NCI-H2171 treated with DMSO at 0.1 percent for 48 hours (cell line): ENCODE measurements at regions not wholly inside any gene's neighbourhood (a gene's known extent, or its start where the extent isn't known, plus 50 kb on each side); places are given as distances from the start of the nearest gene placed in this dataset.

Experiments
- DNase-seq: peaks from one replicate; lab custom pipeline; 2025; lab: John Stamatoyannopoulos, UW

DNA sequence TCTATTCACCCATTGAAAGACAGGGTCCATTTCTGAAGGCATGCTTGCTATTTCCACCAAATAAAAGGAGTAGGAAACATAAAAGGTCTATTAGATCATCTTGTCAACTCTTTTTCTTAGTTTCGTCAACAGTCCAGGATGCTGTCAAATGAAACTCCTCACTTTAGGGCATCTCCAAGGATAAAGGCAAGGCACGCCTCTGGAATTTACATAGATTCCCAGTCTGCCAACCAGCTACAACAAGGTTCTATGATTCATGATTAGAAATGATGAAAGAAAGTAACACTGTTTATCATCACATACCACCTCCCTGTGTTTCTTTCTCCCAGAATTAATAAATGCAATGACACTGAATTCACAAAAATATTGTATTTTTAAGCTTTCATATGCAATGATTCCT, 636.3 kb downstream of the LTN1 start:
- DNase-seq = no peak

DNA sequence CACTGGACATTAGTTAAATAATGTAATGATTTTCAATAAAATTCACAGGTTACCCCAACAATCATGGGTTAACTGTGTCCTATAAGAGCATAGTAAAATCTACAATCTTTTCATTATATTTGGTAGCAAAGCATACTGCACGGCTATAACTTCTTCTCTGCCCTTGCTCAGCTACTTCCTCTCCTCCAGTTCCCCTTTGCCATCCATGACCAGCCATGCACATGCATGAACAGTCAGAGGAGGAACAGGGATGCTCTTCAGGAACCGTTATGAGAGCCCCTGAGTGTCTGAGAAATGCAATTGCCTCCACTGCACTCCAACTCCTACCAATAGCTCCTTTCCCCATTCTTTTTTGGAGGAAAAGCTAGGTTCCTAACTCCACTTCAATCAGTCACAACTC, 646.7 kb downstream of the LTN1 start:
- no peak for DNase-seq

DNA sequence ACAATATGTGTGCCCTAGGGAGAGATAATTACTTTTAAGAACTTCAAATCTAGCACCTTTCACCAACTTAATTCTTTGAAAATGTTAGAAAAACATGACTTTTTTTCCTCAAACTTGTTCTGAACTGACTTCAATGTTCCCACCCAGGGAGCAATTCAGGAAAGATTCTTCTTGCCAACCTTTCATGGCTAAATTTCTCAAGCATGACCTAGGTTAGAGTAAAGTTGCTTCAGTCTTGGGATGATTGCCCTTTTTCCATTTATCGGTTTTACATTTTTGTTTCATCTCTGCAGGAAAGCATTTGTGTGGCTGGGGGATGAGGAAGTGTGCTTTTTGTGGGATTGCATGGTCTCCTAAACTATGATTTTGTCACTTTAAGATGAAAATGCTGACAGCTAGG, 647.7 kb downstream of the LTN1 start:
- no peak for DNase-seq

DNA sequence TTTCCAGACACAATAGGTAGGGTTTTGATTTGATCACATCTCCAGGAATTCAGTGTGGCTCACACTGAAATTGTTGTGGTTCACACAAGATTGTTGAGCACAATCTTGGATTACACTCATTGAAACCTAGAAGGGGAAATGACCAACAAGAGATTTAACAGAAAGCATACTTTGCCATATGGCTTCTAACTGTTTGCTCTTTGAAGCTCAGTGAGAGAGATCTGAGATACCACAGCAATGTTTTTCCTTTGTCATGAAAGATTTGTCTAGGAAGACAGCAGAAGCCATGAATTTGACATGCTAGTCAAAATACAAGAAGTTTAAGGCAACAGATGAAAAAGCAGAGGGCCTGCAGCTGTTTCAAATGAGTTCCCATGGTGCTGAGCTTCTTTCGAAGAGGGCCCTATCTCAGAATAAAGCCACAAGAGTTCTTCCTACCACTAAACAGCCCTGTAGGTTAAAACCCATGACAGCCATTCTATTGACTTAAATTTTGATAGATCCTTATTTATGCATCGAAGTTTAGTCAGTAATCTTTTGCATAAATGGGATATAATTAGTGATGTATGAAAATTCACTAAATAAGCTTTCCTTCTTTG, 650.4 kb downstream of the LTN1 start:
- no peak for DNase-seq

DNA sequence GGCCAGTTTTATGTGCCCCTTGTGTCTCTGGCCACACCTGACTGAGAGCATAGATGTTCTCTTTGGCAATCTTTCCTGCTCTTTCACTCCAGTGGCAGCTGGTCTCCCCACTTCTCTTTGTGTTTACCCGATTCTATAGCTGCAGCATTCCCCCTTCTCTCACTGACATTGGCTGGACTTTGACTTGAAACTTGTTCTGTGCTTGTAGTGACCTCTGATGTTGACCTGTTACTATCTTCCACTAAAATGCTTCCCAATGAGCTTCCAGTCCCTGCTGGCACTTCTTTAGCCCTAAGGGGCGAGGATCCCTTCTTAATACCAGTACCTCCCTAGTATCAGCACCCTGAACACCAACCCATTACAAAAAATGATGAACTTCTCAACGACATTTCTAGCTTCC, 653.3 kb downstream of the LTN1 start:
- DNase-seq = no peak

DNA sequence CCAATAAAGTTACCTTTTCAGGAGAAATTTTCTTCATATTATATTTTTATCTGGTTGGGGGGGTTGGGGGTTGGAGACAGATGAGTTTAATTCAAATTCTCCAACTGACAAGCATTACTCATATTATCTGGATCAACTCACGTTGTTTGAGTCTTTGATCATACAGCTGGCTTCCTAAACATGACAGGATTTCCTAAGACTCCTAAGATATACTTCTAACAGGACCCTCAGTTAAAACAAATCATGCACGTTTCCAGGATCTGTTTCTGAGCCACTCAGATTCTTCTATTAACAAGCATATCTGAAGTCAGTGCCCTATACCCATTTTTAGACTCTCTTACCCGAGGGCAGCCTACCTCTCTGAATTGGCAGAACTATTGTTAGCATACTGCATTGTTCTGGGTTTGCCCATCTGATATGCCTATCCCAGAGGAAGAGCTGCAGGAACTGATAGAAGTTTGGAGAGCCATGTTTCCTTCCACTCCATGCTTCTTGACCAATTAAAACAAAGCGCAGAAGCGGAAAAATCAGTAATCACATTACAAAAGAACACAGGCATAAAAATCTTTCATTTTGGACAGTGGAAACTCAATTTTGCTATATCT, 653.9 kb downstream of the LTN1 start:
- no peak for DNase-seq

DNA sequence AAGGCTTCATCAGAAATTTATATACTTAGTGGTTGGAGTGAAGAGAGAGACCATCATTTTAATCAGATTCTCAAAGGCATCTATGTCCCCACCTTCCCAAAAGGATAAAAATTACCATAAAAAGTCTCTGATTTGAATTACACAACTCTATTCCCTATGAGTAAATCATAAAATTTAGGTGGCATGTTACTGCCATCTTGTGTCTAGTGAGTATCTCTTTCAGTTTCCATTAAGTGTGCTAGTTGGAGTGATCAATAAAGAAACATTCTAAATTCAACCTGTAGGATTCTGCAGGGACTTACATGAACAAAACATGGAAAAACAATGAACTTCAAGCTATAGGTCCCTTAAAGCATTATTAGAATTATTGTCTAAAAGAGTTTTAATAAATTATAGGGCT, 655.4 kb downstream of the LTN1 start:
- DNase-seq = no peak

DNA sequence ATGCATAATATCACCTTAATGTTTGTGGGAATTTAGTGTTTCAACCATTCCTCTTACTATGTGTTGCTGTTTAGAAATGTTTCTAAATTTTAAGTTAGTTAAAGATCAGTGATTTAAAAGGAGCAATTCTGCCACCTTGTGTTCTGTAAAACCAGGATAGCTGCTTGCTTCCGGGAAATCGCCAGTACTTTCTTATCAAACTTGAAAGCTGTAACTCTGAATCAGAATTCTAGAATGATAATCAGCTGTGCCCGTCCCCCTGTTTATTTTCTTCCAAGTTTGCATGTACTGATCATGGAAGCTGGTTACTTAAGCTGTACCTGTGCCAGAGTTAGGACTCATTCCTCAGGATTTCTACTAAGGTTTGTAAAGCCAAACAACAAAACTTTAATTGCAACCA, 656.4 kb downstream of the LTN1 start:
- DNase-seq = no peak

DNA sequence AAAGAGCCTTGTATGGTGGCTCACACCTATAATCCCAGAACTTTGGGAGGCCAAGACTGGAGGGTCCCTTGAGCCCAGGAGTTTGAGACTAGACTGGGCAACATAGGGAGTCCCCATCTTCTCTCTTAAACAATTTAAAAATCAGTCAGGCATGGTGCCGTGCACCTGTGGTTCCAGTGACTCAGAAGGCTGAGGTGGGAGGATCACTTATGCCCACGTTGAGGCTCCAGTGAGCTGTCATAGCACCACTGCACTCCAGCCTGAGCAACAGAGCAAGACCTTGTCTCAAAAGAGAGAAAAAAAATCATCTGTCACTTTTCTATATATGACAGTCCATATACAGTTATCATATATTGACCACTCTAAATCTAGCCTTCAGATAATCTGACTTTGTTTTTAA, 658.3 kb downstream of the LTN1 start:
- no peak for DNase-seq

DNA sequence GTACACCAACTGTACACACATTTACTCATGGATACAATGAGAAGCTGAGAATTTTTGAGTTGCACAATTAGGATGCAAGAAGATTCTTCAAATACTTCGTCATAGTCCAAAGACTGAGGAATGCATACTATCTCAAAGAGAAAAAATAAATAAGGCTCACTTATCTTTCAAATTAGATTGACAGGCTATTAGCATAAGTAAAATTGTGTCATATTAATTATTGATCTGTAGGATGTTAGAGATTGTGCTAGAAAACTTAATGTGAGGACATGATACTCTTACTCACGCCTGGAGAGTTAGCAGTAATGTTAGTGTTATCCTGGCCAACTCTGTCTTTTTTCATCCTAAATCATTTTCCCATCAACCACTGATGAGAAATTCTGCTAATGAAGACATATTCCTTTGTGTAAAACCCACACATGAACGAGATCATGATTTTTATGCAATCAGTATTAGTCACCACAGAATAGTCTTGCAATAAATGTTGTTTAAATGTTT, 659.0 kb downstream of the LTN1 start:
- no peak for DNase-seq

DNA sequence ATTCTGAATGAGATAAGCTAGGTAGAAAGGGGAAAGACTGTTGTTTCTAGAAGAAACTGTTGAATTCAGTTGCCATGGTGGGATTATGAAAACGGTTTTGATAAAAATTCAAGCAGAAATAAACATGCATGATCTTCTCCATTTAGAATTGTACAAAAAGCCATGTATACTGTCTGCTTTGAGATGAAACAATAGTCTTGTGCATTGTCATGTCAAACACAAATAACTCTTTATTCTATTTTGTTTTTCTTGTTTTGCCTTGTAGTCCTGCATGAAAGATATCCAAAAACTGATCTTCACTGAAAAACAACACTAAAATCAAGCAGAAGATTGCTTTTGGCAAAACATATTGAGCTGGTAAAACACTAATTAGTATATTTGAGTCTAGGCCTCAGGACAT, 659.9 kb downstream of the LTN1 start:
- no peak for DNase-seq

DNA sequence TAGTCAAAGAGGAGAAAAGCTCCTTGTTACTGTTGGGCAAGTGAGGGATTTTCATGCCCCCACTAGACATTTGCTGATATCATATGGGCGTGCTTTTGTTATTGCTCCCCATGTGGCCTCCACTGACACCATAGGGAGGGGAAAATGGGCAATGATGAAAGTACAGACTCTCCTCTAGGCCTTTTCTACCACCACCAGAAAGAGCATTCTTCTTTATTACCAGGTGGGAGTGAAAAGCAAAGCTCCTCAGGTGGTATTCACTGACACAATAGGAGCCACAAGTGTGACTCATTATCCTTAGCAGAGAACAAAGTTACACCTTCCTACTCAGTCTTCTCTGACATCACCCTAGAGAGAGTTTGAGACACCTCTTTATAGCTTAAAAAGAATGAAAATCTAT, 667.1 kb downstream of the LTN1 start:
- no peak for DNase-seq

DNA sequence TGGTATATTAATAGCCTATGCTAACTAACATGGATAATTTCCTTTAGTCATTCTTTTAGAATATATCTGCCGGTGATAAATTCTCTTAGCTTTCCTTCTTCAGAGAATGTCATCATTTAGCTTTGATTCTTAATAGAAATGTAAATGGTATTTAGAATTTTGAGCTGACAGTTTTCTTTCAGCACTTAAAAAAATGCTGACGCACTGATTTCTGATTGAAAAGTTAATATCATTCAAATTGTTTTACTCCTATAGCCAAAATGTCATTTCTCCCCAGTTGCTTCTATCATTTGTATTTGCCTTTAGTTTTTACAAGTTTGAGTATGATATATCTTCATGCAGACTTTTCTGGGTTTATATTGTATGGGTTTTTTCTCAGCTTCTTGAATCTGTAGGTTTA, 668.0 kb downstream of the LTN1 start:
- no peak for DNase-seq

DNA sequence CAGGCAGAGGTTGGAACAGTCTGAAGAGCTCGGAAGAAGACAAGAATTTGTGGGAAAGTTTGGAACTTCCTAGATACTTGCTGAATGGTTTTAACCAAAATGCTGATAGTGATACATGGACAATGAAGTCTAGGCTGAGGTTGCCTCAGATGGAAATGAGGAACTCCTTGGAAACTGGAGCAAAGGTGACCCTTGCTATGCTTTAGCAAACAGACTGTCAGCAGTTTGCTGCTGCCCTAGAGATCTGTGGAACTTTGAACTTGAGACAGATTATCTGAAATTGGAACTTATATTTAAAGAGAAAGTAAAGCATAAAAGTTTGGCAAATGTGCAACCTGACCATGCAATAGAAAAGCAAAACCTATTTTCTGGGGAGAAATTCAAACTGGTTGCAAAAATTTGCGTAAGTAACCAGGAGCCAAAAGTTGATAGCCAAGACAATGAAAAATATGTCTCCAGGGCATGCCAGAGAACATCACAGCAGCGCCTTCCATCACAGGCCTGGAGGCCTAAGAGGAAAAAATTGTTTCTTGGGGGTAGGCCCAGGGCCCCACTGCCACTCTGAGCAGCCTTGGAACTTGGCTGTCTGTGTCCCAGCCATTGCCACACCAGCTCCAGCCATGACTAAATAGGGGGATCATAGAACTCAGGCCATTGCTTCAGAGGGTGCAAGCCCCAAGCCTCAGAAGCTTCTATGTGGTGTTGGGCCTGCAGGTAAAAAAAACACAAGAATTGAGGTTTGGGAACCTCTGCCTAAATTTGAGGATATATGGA, 675.3 kb downstream of the LTN1 start:
- no peak for DNase-seq

DNA sequence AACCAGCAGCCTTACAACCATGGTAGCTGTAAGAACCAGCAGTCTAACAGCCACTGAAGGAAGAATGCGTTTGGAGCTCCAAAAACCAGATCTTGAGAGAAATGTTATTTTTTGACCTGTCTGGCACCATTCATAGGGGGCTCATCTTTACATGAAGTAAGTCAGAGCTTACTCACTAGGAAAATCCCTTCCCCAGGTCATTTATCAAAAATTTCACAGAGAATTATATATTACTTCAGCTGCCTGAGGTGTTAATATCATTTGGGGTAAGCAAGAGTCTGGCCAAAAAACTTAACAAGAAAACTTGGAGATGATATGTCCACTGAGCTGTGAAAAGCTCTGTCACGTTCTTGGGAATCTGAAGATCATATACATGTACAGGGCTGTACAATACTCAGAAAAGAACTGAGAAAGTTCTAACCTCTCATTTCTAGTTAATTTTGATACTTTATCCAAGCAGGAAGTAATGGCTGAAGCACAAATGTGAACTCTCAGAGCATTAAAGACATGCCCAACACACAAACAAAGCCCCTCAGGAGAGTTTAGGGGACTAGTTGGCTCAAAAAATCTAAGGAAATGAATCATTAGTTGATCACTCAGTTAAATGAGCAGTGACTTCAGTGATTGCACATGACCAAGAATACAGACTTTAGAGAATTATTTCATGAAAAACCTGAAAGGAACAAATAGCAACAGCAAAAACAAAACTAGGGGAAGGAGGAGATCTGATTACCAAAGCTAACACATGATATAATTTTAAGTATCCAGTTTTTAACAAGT, 681.1 kb downstream of the LTN1 start:
- no peak for DNase-seq

DNA sequence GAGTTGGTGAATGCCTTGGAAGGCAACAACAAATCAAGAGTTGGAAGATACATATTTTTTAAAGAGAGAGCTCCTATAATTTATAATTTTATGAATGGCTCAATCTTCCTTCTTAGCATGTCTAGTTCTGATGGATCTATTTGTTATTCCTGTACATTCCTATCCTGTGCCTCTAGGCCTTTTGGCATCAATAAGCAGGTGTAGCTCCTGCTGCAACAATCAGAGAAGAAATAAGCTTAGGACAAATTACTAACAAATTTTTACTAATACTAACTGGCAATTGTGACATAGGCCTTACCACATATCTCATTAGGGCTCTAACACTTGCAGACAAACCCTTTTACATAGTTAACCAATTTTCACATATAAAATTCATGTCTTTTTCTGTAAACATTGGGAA, 682.0 kb downstream of the LTN1 start:
- DNase-seq = no peak

DNA sequence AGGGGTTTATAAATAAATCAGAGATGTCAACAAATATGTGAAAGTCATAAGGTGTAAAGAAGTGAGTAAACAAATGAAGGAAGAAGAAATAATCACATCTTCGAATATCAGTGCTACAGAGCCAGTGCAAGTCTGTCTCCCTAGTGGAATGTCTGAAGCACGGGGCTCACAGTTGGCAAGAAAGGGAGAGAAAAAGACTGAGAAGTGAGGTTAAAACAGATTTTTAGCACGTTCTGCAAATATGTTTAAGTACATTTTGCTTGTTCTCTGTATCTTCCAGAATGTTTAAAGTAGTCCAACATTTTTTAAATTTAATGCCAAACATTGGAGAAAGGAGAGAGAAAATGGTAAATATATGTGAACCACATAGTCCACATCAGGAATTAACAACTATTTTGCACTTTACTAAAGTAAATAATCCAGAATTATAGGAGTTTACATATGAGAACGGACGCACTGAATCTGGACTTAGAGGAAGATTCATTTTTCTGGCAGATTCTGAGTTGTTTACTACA, 682.4 kb downstream of the LTN1 start:
- DNase-seq = no peak

DNA sequence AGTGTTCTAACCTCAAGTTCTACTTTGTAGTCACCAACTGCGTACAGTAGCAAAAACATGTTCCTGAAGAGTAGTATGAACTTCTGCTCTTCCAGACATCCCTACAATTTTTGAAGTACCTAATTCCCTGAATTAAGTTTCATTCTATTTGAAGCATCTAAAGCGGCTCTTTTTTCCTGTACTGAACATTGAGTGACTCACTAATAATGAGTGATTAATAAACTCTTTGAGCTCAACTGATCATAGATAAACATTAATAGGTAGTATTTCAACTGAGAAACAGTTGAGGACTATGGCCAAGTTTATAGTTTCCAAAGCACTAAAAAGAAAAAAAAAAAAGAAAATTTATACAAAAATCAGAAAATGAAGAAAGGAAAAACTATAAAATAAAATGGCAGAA, 683.1 kb downstream of the LTN1 start:
- DNase-seq = no peak

DNA sequence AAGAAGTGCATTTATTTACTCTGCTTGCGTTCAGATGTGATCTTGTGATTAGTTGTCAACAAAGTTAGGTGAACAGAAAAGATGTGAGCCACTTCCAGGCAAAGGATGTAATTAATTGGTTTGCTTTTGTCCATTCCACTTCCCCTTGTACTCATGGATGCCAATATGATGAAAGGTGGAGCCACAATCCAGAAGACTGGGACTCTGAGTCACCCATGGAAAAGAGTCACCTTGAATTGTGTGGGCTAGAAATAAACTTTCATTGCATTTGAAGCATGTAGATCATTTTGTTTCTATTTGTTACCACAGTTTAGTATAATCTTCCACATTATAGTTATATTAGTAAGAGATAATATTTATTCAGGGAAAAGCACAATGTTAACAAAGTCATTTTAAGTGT, 684.2 kb downstream of the LTN1 start:
- no peak for DNase-seq

DNA sequence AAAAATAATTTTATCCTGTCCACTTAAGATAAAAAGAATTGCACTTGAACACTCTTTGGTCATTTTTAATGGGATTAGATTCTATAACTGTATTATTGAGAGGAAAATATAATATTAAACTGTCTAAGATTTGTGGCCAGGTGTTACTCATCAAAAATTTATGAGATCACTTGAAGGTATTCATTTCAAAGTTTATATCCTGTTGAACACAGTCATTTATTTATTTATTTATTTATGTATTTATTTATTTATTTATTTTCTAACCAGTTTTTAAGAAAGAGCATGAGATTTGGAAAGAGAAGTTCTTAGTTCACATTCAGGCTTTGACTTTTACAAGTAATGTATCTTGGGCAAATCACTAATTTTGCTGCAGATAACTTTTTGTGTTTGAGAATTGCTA, 692.7 kb downstream of the LTN1 start:
- DNase-seq = no peak

DNA sequence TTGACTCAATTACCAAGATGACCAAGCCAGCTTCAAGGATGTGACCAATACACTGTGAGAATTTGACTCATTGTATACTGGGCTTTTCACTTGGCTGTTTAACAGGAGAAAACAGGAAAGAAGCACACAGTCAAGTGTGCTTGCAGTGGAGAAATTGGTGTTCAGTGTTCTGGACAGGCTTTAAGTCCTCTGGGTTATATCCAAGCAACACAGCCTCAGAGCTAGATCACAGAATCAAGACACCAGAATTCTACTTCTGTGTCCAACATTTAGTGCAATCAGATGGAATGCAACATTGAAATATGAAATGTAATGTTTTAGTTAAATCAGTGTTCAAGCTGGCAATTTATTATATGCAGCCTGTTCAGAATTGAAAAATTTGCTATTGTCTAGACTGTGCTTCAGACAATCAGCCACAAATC, 694.4 kb downstream of the LTN1 start:
- no peak for DNase-seq

DNA sequence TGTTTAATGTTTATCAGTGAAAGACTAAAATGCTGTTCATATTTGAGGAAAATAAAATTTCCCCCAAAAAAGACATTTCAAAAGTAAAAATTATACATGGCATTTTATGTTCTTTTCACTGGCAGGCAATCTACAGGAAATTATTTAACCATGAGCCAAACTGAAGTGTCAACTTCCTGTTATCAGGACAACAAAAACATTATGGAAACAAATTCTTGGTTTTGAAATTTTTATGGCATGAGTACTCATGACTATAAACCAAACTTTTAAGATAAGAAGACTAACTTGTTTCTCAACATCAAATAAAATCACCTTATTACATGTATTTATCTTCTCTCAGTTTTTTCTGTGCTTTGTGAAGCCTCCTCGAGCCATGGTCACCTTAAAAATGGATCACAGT, 698.6 kb downstream of the LTN1 start:
- DNase-seq = no peak
